Hepatocyte (in vitro differentiated cells): ENCODE measurements at regions not wholly inside any gene's neighbourhood (a gene's known extent, or its start where the extent isn't known, plus 50 kb on each side); places are given as distances from the start of the nearest gene placed in this dataset.
A peak's percentile ranks its signal among the peaks of the same experiment; 100 is the strongest.
"Not testable (repeated sequence)": the region's sequence is repeated elsewhere in the genome, so short reads cannot be mapped to it uniquely, and the experiment has no call there.

Source experiments
- DNase-seq: peaks from one replicate; pipeline ENCODE4 v3.0.0-alpha.2; 2016; ENCODE audit warnings: low spot score
- H2AFZ ChIP-seq: fragments of 200-600 bp; sonication (generic); 2 replicates; pipeline ENCODE4 v1.6.0; 2016; ENCODE audit warnings: antibody characterized with exemption, mild to moderate bottlenecking
- H3K27ac ChIP-seq: fragments of 200-600 bp; sonication (generic); 2 replicates; pipeline ENCODE4 v1.5.1; 2016; ENCODE audit warnings: mild to moderate bottlenecking
- H3K27me3 ChIP-seq: fragments of 200-600 bp; sonication (generic); 2 replicates; pipeline ENCODE4 v1.6.1; 2016
- H3K36me3 ChIP-seq: fragments of 200-600 bp; sonication (generic); replicated peaks from 2 replicates; pipeline ENCODE4 v1.5.1; 2016; ENCODE audit warnings: low read depth; ENCODE audit not compliant: insufficient read depth
- H3K4me1 ChIP-seq: fragments of 200-600 bp; sonication (generic); 2 replicates; pipeline ENCODE4 v1.5.1; 2016; ENCODE audit warnings: mild to moderate bottlenecking, moderate library complexity; ENCODE audit not compliant: insufficient read depth
- H3K4me2 ChIP-seq: fragments of 200-600 bp; sonication (generic); 2 replicates; pipeline ENCODE4 v1.6.0; 2016
- H3K4me3 ChIP-seq: fragments of 200-600 bp; sonication (generic); 2 replicates; pipeline ENCODE4 v1.5.1; 2016; ENCODE audit warnings: mild to moderate bottlenecking
- H3K79me2 ChIP-seq: fragments of 200-600 bp; sonication (generic); 2 replicates; pipeline ENCODE4 v1.6.0; 2017; ENCODE audit warnings: mild to moderate bottlenecking
- H3K9me2 ChIP-seq: fragments of 200-600 bp; sonication (generic); replicated peaks from 2 replicates; pipeline ENCODE4 v1.6.0; 2017; ENCODE audit warnings: mild to moderate bottlenecking; ENCODE audit not compliant: insufficient read depth
- H3K9me3 ChIP-seq: fragments of 200-600 bp; sonication (generic); 2 replicates; pipeline ENCODE4 v1.5.1; 2016; ENCODE audit warnings: low read depth, mild to moderate bottlenecking
- H4K20me1 ChIP-seq: fragments of 200-600 bp; sonication (generic); 2 replicates; pipeline ENCODE4 v1.6.0; 2016; ENCODE audit warnings: mild to moderate bottlenecking; ENCODE audit not compliant: insufficient read depth, poor library complexity, severe bottlenecking
- CTCF ChIP-seq: fragments of 200-600 bp; sonication (generic); IDR thresholded peaks from 2 replicates; pipeline ENCODE4 v1.5.1; 2016; ENCODE audit warnings: antibody characterized with exemption, mild to moderate bottlenecking; ENCODE audit not compliant: poor library complexity
- EZH2 ChIP-seq: fragments of 200-600 bp; sonication (generic); IDR thresholded peaks from 2 replicates; pipeline ENCODE4 v1.6.1; 2016; ENCODE audit warnings: antibody characterized with exemption, mild to moderate bottlenecking, borderline replicate concordance
- EZH2phosphoT487 ChIP-seq: fragments of 200-600 bp; sonication (generic); IDR thresholded peaks from one replicate; pipeline ENCODE4 v1.6.1; 2018; ENCODE audit warnings: antibody characterized with exemption, mild to moderate bottlenecking, low read depth, moderate library complexity; ENCODE audit not compliant: unreplicated experiment, severe bottlenecking
- WGBS: methylation state at CpG from one replicate; pipeline ENCODE4 v1.1.6; 2016; ENCODE audit warnings: low lambda C conversion rate; ENCODE audit errors: missing lambda C conversion rate; 5-methylcytosine and 5-hydroxymethylcytosine counted together

GRCh38 chr7:138249975-138250374 lies 173.7 kb downstream of the AKR1D1 start:
- H3K9me2 ChIP-seq = no peaks in the 10 kb centered on the region
- H3K27me3 ChIP-seq = no peaks in the 10 kb centered on the region
- H3K36me3 ChIP-seq = no peaks in the 10 kb centered on the region
- no peak for DNase-seq
- peaks cover 10% of the 10 kb centered on the region for H3K4me1 ChIP-seq
- no peaks in the 10 kb centered on the region for H3K9me3 ChIP-seq
- H3K4me3 ChIP-seq = no peak overlapping the region
- H3K27ac ChIP-seq = no peak overlapping the region
- no peaks in the 10 kb centered on the region for H4K20me1 ChIP-seq
- H3K79me2 ChIP-seq = no peaks in the 10 kb centered on the region
- WGBS = 86% methylated on average over 4 of the region's 4 CpGs
- no peak overlapping the region for H3K4me2 ChIP-seq
- no peak overlapping the region for H2AFZ ChIP-seq
- TF ChIP-seq CTCF = no peak
- TF ChIP-seq EZH2phosphoT487 = no peak
- TF ChIP-seq EZH2 = no peak

- H3K36me3 ChIP-seq, H4K20me1 ChIP-seq, DNase-seq, H3K27ac ChIP-seq, H3K4me2 ChIP-seq, H3K9me2 ChIP-seq, H3K9me3 ChIP-seq, H3K4me3 ChIP-seq, H3K4me1 ChIP-seq, H3K79me2 ChIP-seq, H3K27me3 ChIP-seq, H2AFZ ChIP-seq: not testable (repeated sequence)
- 93% methylated on average over 5 of the region's 5 CpGs for WGBS
These were observed 176.4 kb downstream of the AKR1D1 start for GRCh38 chr7:138252666-138253065.

DNA sequence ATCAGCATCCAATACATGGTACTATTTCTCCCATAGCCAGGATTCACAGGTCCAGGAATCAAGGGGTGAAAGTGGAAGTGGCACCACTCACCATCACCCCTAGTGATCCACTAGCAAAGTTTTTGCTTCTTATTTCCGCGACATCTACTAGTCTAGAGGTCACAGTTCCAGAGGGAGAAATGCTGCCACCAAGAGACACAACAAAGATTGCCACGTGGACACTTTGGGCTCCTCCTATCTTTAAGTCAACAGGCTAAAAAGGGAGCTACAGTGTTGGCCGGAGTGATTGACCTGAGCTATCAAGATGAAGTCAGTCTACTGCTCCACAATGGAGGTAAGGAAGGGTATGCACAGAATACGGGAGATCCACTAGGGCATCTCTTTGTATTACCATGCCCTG lies 178.2 kb downstream of the AKR1D1 start:
- no peaks in the 10 kb centered on the region for H4K20me1 ChIP-seq
- TF ChIP-seq CTCF = no peak
- no peak for TF ChIP-seq EZH2
- no peak for TF ChIP-seq EZH2phosphoT487
- H3K79me2 ChIP-seq = no peaks in the 10 kb centered on the region
- H3K27me3 ChIP-seq = no peaks in the 10 kb centered on the region
- no peaks in the 10 kb centered on the region for H3K9me2 ChIP-seq
- no peak overlapping the region for H3K4me3 ChIP-seq
- H2AFZ ChIP-seq = no peak overlapping the region
- no peak overlapping the region for H3K27ac ChIP-seq
- no peaks in the 10 kb centered on the region for H3K36me3 ChIP-seq
- no peaks in the 10 kb centered on the region for H3K9me3 ChIP-seq
- no peak overlapping the region for H3K4me2 ChIP-seq
- peaks cover 6% of the 10 kb centered on the region for H3K4me1 ChIP-seq
- 96% methylated on average over 5 of the region's 5 CpGs for WGBS
- DNase-seq = no peak

- Histone ChIP-seq H4K20me1 (no peaks in the 10 kb centered on the region), H2AFZ (no peak overlapping the region), H3K27me3 (no peaks in the 10 kb centered on the region), H3K4me1 (peaks cover 6% of the 10 kb centered on the region), H3K79me2 (no peaks in the 10 kb centered on the region), H3K27ac (peak overlapping the region; percentile 86), H3K9me3 (no peaks in the 10 kb centered on the region), H3K36me3 (no peaks in the 10 kb centered on the region), H3K4me2 (peak overlapping the region; percentile 26), H3K9me2 (no peaks in the 10 kb centered on the region), H3K4me3 (no peak overlapping the region)
- 27% methylated on average over 10 of the region's 10 CpGs for WGBS
- DNase-seq = peak; percentile 88
- no peak for TF ChIP-seq EZH2
- no peak for TF ChIP-seq EZH2phosphoT487
- no peak for TF ChIP-seq CTCF
These were observed 181.4 kb downstream of the AKR1D1 start for GRCh38 chr7:138257459-138258196.
